ENCODE measurements at regions not wholly inside any gene's neighbourhood (a gene's known extent, or its start where the extent isn't known, plus 50 kb on each side); places are given as distances from the start of the nearest gene placed in this dataset.

- no peaks in the 10 kb centered on the region for H3K4me1 ChIP-seq (ENCODE audit: control insufficient read depth, insufficient read depth, low read length)
- H3K27me3 ChIP-seq (ENCODE audit: control insufficient read depth, insufficient read depth, low read length), result no peaks in the 10 kb centered on the region
- no peaks in the 10 kb centered on the region for H3K36me3 ChIP-seq (ENCODE audit: control insufficient read depth, insufficient read depth, low read length)
- no peak overlapping the region for H3K4me3 ChIP-seq (ENCODE audit: low read depth, low read length)
- H3K9me3 ChIP-seq (ENCODE audit: control insufficient read depth, insufficient read depth, low read length), result no peaks in the 10 kb centered on the region
- H3K9ac ChIP-seq (ENCODE audit: low read depth, low read length), result no peak overlapping the region
Measured at GRCh38 chr13:90104764-90105163, 1242.7 kb upstream of the MIR17HG start.

GRCh38 chr13:90105276-90105675 lies 1242.2 kb upstream of the MIR17HG start:
- H3K9ac ChIP-seq (ENCODE audit: low read depth, low read length), result no peak overlapping the region

GRCh38 chr13:90105849-90106496 lies 1241.5 kb upstream of the MIR17HG start:
- Histone ChIP-seq H3K9ac (ENCODE audit: low read depth, low read length) (no peak overlapping the region), H3K4me3 (ENCODE audit: low read depth, low read length) (no peak overlapping the region), H3K9me3 (ENCODE audit: control insufficient read depth, insufficient read depth, low read length) (no peaks in the 10 kb centered on the region), H3K4me1 (ENCODE audit: control insufficient read depth, insufficient read depth, low read length) (no peaks in the 10 kb centered on the region), H3K36me3 (ENCODE audit: control insufficient read depth, insufficient read depth, low read length) (no peaks in the 10 kb centered on the region), H3K27me3 (ENCODE audit: control insufficient read depth, insufficient read depth, low read length) (no peaks in the 10 kb centered on the region)

More at GRCh38 chr13:90105276-90105675, 1242.2 kb upstream of the MIR17HG start:
- H3K36me3 ChIP-seq (ENCODE audit: control insufficient read depth, insufficient read depth, low read length), result no peaks in the 10 kb centered on the region
- H3K4me1 ChIP-seq (ENCODE audit: control insufficient read depth, insufficient read depth, low read length), result no peaks in the 10 kb centered on the region
- no peaks in the 10 kb centered on the region for H3K9me3 ChIP-seq (ENCODE audit: control insufficient read depth, insufficient read depth, low read length)
- H3K4me3 ChIP-seq (ENCODE audit: low read depth, low read length), result no peak overlapping the region
- no peaks in the 10 kb centered on the region for H3K27me3 ChIP-seq (ENCODE audit: control insufficient read depth, insufficient read depth, low read length)

- no peak overlapping the region for H3K4me3 ChIP-seq (ENCODE audit: low read depth, low read length)
- no peaks in the 10 kb centered on the region for H3K9me3 ChIP-seq (ENCODE audit: control insufficient read depth, insufficient read depth, low read length)
- no peaks in the 10 kb centered on the region for H3K36me3 ChIP-seq (ENCODE audit: control insufficient read depth, insufficient read depth, low read length)
- no peaks in the 10 kb centered on the region for H3K27me3 ChIP-seq (ENCODE audit: control insufficient read depth, insufficient read depth, low read length)
- no peaks in the 10 kb centered on the region for H3K4me1 ChIP-seq (ENCODE audit: control insufficient read depth, insufficient read depth, low read length)
- no peak overlapping the region for H3K9ac ChIP-seq (ENCODE audit: low read depth, low read length)
Measured at GRCh38 chr13:90107661-90108060, 1239.8 kb upstream of the MIR17HG start.

- no peaks in the 10 kb centered on the region for H3K36me3 ChIP-seq (ENCODE audit: control insufficient read depth, insufficient read depth, low read length)
- H3K4me1 ChIP-seq (ENCODE audit: control insufficient read depth, insufficient read depth, low read length), result no peaks in the 10 kb centered on the region
- H3K27me3 ChIP-seq (ENCODE audit: control insufficient read depth, insufficient read depth, low read length), result no peaks in the 10 kb centered on the region
- no peaks in the 10 kb centered on the region for H3K9me3 ChIP-seq (ENCODE audit: control insufficient read depth, insufficient read depth, low read length)
- H3K9ac ChIP-seq (ENCODE audit: low read depth, low read length), result no peak overlapping the region
- no peak overlapping the region for H3K4me3 ChIP-seq (ENCODE audit: low read depth, low read length)
Measured at GRCh38 chr13:90108547-90108946, 1238.9 kb upstream of the MIR17HG start.

GRCh38 chr13:90116121-90116520 lies 1231.4 kb upstream of the MIR17HG start:
- Histone ChIP-seq H3K4me3 (ENCODE audit: low read depth, low read length) (no peak overlapping the region), H3K9me3 (ENCODE audit: control insufficient read depth, insufficient read depth, low read length) (no peaks in the 10 kb centered on the region), H3K9ac (ENCODE audit: low read depth, low read length) (no peak overlapping the region), H3K4me1 (ENCODE audit: control insufficient read depth, insufficient read depth, low read length) (no peaks in the 10 kb centered on the region), H3K27me3 (ENCODE audit: control insufficient read depth, insufficient read depth, low read length) (no peaks in the 10 kb centered on the region), H3K36me3 (ENCODE audit: control insufficient read depth, insufficient read depth, low read length) (no peaks in the 10 kb centered on the region)

GRCh38 chr13:90118467-90119071 lies 1228.9 kb upstream of the MIR17HG start:
- Histone ChIP-seq H3K36me3 (ENCODE audit: control insufficient read depth, insufficient read depth, low read length) (no peaks in the 10 kb centered on the region), H3K4me1 (ENCODE audit: control insufficient read depth, insufficient read depth, low read length) (no peaks in the 10 kb centered on the region), H3K4me3 (ENCODE audit: low read depth, low read length) (no peak overlapping the region), H3K9ac (ENCODE audit: low read depth, low read length) (no peak overlapping the region), H3K9me3 (ENCODE audit: control insufficient read depth, insufficient read depth, low read length) (no peaks in the 10 kb centered on the region), H3K27me3 (ENCODE audit: control insufficient read depth, insufficient read depth, low read length) (no peaks in the 10 kb centered on the region)

- no peak overlapping the region for H3K4me3 ChIP-seq (ENCODE audit: low read depth, low read length)
- no peaks in the 10 kb centered on the region for H3K9me3 ChIP-seq (ENCODE audit: control insufficient read depth, insufficient read depth, low read length)
Measured at GRCh38 chr13:90120026-90120425, 1227.5 kb upstream of the MIR17HG start.

GRCh38 chr13:90121784-90122183 lies 1225.7 kb upstream of the MIR17HG start:
- H3K36me3 ChIP-seq (ENCODE audit: control insufficient read depth, insufficient read depth, low read length), result no peaks in the 10 kb centered on the region
- no peaks in the 10 kb centered on the region for H3K4me1 ChIP-seq (ENCODE audit: control insufficient read depth, insufficient read depth, low read length)
- H3K27me3 ChIP-seq (ENCODE audit: control insufficient read depth, insufficient read depth, low read length), result no peaks in the 10 kb centered on the region
- no peak overlapping the region for H3K4me3 ChIP-seq (ENCODE audit: low read depth, low read length)
- no peaks in the 10 kb centered on the region for H3K9me3 ChIP-seq (ENCODE audit: control insufficient read depth, insufficient read depth, low read length)
- H3K9ac ChIP-seq (ENCODE audit: low read depth, low read length), result no peak overlapping the region

More at GRCh38 chr13:90120026-90120425, 1227.5 kb upstream of the MIR17HG start:
- no peak overlapping the region for H3K9ac ChIP-seq (ENCODE audit: low read depth, low read length)
- no peaks in the 10 kb centered on the region for H3K4me1 ChIP-seq (ENCODE audit: control insufficient read depth, insufficient read depth, low read length)
- H3K27me3 ChIP-seq (ENCODE audit: control insufficient read depth, insufficient read depth, low read length), result no peaks in the 10 kb centered on the region
- no peaks in the 10 kb centered on the region for H3K36me3 ChIP-seq (ENCODE audit: control insufficient read depth, insufficient read depth, low read length)

- Histone ChIP-seq H3K4me1 (ENCODE audit: control insufficient read depth, insufficient read depth, low read length) (no peaks in the 10 kb centered on the region), H3K9me3 (ENCODE audit: control insufficient read depth, insufficient read depth, low read length) (no peaks in the 10 kb centered on the region), H3K36me3 (ENCODE audit: control insufficient read depth, insufficient read depth, low read length) (no peaks in the 10 kb centered on the region), H3K27me3 (ENCODE audit: control insufficient read depth, insufficient read depth, low read length) (no peaks in the 10 kb centered on the region), H3K9ac (ENCODE audit: low read depth, low read length) (no peak overlapping the region), H3K4me3 (ENCODE audit: low read depth, low read length) (no peak overlapping the region)
Measured at GRCh38 chr13:90122531-90122930, 1225.0 kb upstream of the MIR17HG start.

GRCh38 chr13:90135558-90135957 lies 1211.9 kb upstream of the MIR17HG start:
- H3K27me3 ChIP-seq (ENCODE audit: control insufficient read depth, insufficient read depth, low read length), result no peaks in the 10 kb centered on the region
- no peak overlapping the region for H3K4me3 ChIP-seq (ENCODE audit: low read depth, low read length)
- no peak overlapping the region for H3K9ac ChIP-seq (ENCODE audit: low read depth, low read length)
- no peaks in the 10 kb centered on the region for H3K4me1 ChIP-seq (ENCODE audit: control insufficient read depth, insufficient read depth, low read length)
- H3K9me3 ChIP-seq (ENCODE audit: control insufficient read depth, insufficient read depth, low read length), result no peaks in the 10 kb centered on the region
- H3K36me3 ChIP-seq (ENCODE audit: control insufficient read depth, insufficient read depth, low read length), result no peaks in the 10 kb centered on the region

GRCh38 chr13:90142251-90142650 lies 1205.2 kb upstream of the MIR17HG start:
- H3K9me3 ChIP-seq (ENCODE audit: control insufficient read depth, insufficient read depth, low read length), result no peaks in the 10 kb centered on the region
- H3K27me3 ChIP-seq (ENCODE audit: control insufficient read depth, insufficient read depth, low read length), result no peaks in the 10 kb centered on the region
- no peaks in the 10 kb centered on the region for H3K4me1 ChIP-seq (ENCODE audit: control insufficient read depth, insufficient read depth, low read length)
- H3K9ac ChIP-seq (ENCODE audit: low read depth, low read length), result no peak overlapping the region
- no peaks in the 10 kb centered on the region for H3K36me3 ChIP-seq (ENCODE audit: control insufficient read depth, insufficient read depth, low read length)
- H3K4me3 ChIP-seq (ENCODE audit: low read depth, low read length), result no peak overlapping the region
